Body of pancreas (tissue), 4 donors: ENCODE measurements at regions not wholly inside any gene's neighbourhood (a gene's known extent, or its start where the extent isn't known, plus 50 kb on each side); places are given as distances from the start of the nearest gene placed in this dataset.

Experiments used
- ATAC-seq: fragments of 150-250 bp; one replicate; pipeline ENCODE4 v1.9.1; 2016
- DNase-seq, 4 donors: peaks; one replicate each; pipeline ENCODE4 v3.0.0-alpha.2; 2019
- H3K27ac ChIP-seq, 4 donors: fragments of 200-600 bp; sonication (generic); 1 replicate in 3 of 4; 2 replicates in 1 of 4; pipeline versions ENCODE4 v1.5.1 to v1.6.1; 2016 to 2019; ENCODE audit warnings: mild to moderate bottlenecking in 1 of 4, mixed read lengths in 1 of 4, moderate library complexity in 1 of 4
- H3K27me3 ChIP-seq, 2 donors: fragments of 200-600 bp; sonication (generic); one replicate each; pipeline ENCODE4 v1.6.0; 2016; ENCODE audit warnings: mild to moderate bottlenecking in 1 of 2
- H3K36me3 ChIP-seq, 2 donors: fragments of 200-600 bp; sonication (generic); replicated peaks in 1 of 2; 2 replicates each; pipeline ENCODE4 v1.5.1; 2016; ENCODE audit warnings: low read depth in 2 of 2; ENCODE audit not compliant: insufficient read depth in 1 of 2
- H3K4me1 ChIP-seq: fragments of 200-600 bp; sonication (generic); one replicate; pipeline ENCODE4 v1.6.0; 2016
- H3K4me3 ChIP-seq, 2 donors: fragments of 200-600 bp; sonication (generic); 1 replicate in 1 of 2; 2 replicates in 1 of 2; pipeline ENCODE4 v1.5.1; 2016 to 2019
- H3K9me3 ChIP-seq, 3 donors: fragments of 200-600 bp; sonication (generic); 1 replicate in 2 of 3; 2 replicates in 1 of 3; pipeline ENCODE4 v1.5.1; 2016
- CTCF ChIP-seq, 7 experiments: fragments of 450-650 bp in 4 of 7; fragments of 200-600 bp in 3 of 7; sonication (generic) in 3 of 7; IDR thresholded peaks; one replicate each; pipeline ENCODE4 v1.5.1; 2016 to 2019; ENCODE audit warnings: antibody characterized with exemption in 7 of 7
- POLR2A ChIP-seq, 3 donors: fragments of 450-650 bp; IDR thresholded peaks; one replicate each; pipeline ENCODE4 v1.6.1; 2016; ENCODE audit warnings: antibody characterized with exemption in 3 of 3, mild to moderate bottlenecking in 2 of 3
- WGBS, 2 donors: methylation state at CpG; one replicate each; pipeline ENCODE4 v1.1.5; 2017; 5-methylcytosine and 5-hydroxymethylcytosine counted together
- intact Hi-C: fragments of 100-400 bp; cut with DNase I; formaldehyde crosslinking; loops from one replicate; pipeline ENCODE4 v1.15.1; 2023

- intact Hi-C loops, result no loop called here
- TF ChIP-seq CTCF (IDR thresholded peaks at IDR 0.05), result no peak
- no peak for TF ChIP-seq POLR2A (IDR thresholded peaks at IDR 0.05)
- H3K4me3 ChIP-seq, result no peak overlapping the region
- H3K9me3 ChIP-seq, result no peaks in the 10 kb centered on the region
- no peaks in the 10 kb centered on the region for H3K27me3 ChIP-seq
- H3K4me1 ChIP-seq, result no peaks in the 10 kb centered on the region
- no peaks in the 10 kb centered on the region for H3K36me3 ChIP-seq
- no peak for ATAC-seq
- no peak for DNase-seq
- H3K27ac ChIP-seq, result no peak overlapping the region
- 82 to 84% methylated on average over 1 of the region's 1 CpG for WGBS, 2 donors
Measured at GRCh38 chr2:223701761-223702160, 99.6 kb upstream of the SCG2 start.

GRCh38 chr2:223700221-223700620 is 98.1 kb upstream of the SCG2 start:
- intact Hi-C loops, result no loop called here
- TF ChIP-seq CTCF (IDR thresholded peaks at IDR 0.05) (no peak), POLR2A (IDR thresholded peaks at IDR 0.05) (no peak)
- H3K36me3 ChIP-seq, result no peaks in the 10 kb centered on the region
- ATAC-seq (no peak), DNase-seq (no peak)
- H3K4me3 ChIP-seq, result no peak overlapping the region
- no peaks in the 10 kb centered on the region for H3K27me3 ChIP-seq
- no peak overlapping the region for H3K27ac ChIP-seq
- no peaks in the 10 kb centered on the region for H3K4me1 ChIP-seq
- no peaks in the 10 kb centered on the region for H3K9me3 ChIP-seq
- WGBS, 2 donors, result 76 to 80% methylated on average over 3 of the region's 3 CpGs

- no peak for DNase-seq
- 85 to 88% methylated on average over 7 of the region's 7 CpGs for WGBS, 2 donors
- Histone ChIP-seq H3K36me3 (no peaks in the 10 kb centered on the region), H3K4me3 (no peak overlapping the region), H3K27me3 (no peaks in the 10 kb centered on the region), H3K27ac (no peak overlapping the region), H3K9me3 (no peaks in the 10 kb centered on the region), H3K4me1 (no peaks in the 10 kb centered on the region)
- intact Hi-C loops, result no loop called here
- TF ChIP-seq CTCF (IDR thresholded peaks at IDR 0.05) (no peak), POLR2A (IDR thresholded peaks at IDR 0.05) (no peak)
- no peak for ATAC-seq
Measured at GRCh38 chr2:223697892-223698645, 95.9 kb upstream of the SCG2 start.

GRCh38 chr2:223697316-223697891 is 95.2 kb upstream of the SCG2 start:
- Histone ChIP-seq H3K27ac (no peak overlapping the region), H3K4me1 (no peaks in the 10 kb centered on the region), H3K9me3 (no peaks in the 10 kb centered on the region), H3K36me3 (no peaks in the 10 kb centered on the region), H3K27me3 (no peaks in the 10 kb centered on the region), H3K4me3 (no peak overlapping the region)
- DNase-seq, result no peak
- TF ChIP-seq CTCF (IDR thresholded peaks at IDR 0.05) (no peak), POLR2A (IDR thresholded peaks at IDR 0.05) (no peak)
- intact Hi-C loops, result no loop called here
- whole genome bisulfite sequencing, 2 donors, result 77 to 90% methylated on average over 2 of the region's 2 CpGs
- ATAC-seq, result no peak

GRCh38 chr2:223696719-223697118 is 94.6 kb upstream of the SCG2 start:
- DNase-seq (no peak), ATAC-seq (no peak)
- no peaks in the 10 kb centered on the region for H3K9me3 ChIP-seq
- intact Hi-C loops, result no loop called here
- no peak overlapping the region for H3K4me3 ChIP-seq
- 14 to 25% methylated on average over 1 of the region's 1 CpG for WGBS, 2 donors
- H3K27me3 ChIP-seq, result no peaks in the 10 kb centered on the region
- no peaks in the 10 kb centered on the region for H3K4me1 ChIP-seq
- no peaks in the 10 kb centered on the region for H3K36me3 ChIP-seq
- TF ChIP-seq POLR2A (IDR thresholded peaks at IDR 0.05) (no peak), CTCF (IDR thresholded peaks at IDR 0.05) (no peak)
- H3K27ac ChIP-seq, result no peak overlapping the region
